T1000 (cell line): ENCODE measurements at regions not wholly inside any gene's neighbourhood (a gene's known extent, or its start where the extent isn't known, plus 50 kb on each side); places are given as distances from the start of the nearest gene placed in this dataset.
"Not testable (repeated sequence)": the region's sequence is repeated elsewhere in the genome, so short reads cannot be mapped to it uniquely, and the experiment has no call there.

Experiments
- DNase-seq: peaks from one replicate; lab custom pipeline; 2025; ENCODE audit warnings: mixed read lengths; lab: John Stamatoyannopoulos, UW

DNA sequence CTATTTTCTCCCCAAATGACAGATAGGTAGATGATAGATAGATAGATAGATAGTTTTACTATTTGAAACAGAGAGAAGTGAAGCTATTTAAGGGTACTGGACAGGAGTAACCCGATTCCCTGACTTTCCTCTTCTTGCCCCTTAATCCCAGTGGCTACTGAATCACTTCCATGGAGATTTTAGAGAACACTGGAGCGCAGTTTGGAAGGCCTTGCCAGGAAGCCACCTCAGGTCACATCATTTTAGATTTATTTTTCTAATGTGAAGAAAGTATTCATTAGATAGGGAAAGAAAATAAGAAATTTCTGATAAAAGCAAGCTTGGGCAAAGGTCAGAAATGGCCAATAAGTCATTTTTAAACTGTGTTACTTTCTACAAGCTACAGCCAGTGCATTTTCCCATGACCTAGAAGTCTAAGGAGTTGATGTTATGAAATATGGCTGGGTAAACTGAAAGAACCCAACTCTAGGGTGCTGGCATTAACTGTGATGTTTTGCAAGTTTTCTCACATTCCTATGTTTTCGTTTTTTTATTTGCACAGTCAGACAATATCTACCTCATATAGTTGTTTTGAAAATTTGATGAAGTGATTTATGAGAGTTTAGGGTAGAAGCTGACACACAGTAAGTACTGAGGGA is 544.7 kb upstream of the PTGER4 start:
- DNase-seq, result no peak

DNA sequence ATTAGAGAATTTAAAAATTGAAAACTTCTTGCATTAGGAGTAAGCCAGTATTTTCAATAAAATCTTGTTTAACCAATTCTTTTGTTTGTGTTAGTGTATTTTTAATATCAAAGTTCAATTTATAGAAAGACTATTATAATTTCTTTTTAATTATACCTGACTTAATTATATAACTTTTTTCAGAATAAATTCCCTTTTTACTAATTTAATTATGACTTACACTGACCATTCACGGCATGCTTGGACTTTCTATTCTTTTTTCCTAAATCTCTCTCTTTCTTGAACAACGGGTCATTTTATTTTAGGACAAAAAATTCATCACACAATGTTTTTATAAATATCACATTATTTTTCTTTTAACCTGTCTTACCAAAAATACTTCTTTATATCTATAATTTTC is 555.3 kb upstream of the PTGER4 start:
- no peak for DNase-seq

DNA sequence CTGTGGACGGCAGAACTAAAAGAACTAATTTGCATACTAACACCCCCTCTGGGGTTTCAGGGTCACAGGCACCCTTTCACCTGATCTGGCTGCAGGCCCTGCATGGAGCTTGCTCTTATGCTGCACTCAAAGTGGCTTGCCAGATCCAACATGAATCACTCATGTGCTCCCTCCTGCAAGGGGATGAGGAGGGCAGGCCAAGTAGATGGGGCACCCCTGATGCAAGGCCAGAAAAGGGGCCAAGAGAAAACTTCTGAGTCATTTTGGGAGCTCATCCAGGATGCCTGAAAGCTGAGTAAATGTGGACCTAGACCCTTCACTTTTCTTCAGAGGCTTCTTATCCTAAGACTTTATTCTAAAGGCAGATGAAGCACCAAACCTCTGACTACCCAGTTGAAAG is 558.5 kb upstream of the PTGER4 start:
- DNase-seq, result no peak

DNA sequence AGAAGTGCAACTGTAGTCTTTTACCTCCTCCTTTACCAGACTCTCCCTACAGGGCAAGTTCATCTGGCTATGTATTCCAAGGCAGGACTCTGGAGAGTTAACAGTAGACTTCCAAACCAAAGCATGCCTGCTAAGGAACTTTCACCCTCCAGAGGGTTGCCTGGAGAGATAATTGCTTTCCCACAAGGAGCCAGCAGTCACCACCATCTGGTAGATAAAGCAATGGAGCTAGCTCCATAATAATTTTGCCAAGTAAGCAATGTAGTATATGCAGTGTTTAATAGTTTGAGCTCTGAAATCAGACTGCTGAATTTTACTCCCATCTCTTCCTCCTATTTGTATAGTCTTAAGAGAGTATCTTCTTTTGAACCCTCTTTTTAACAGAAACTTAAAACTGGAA is 566.8 kb upstream of the PTGER4 start:
- DNase-seq, result no peak

DNA sequence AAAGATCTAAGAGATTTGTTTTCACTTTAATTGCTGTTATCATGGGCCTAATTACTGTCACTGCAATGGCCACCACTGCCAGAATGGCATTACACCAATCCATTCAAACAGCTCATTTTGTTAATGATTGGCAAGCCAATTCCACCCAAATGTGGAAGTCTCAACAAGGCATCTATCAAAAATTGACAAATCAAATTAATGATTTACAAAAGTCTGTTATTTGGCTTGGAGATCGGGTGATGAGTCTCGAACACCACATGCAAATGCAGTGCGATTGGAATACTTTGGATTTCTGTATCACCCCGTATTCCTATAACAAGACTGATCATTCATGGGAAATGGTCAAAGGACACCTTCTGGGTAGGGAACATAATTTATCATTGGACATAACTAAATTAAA is 568.7 kb upstream of the PTGER4 start:
- DNase-seq, result not testable (repeated sequence)

DNA sequence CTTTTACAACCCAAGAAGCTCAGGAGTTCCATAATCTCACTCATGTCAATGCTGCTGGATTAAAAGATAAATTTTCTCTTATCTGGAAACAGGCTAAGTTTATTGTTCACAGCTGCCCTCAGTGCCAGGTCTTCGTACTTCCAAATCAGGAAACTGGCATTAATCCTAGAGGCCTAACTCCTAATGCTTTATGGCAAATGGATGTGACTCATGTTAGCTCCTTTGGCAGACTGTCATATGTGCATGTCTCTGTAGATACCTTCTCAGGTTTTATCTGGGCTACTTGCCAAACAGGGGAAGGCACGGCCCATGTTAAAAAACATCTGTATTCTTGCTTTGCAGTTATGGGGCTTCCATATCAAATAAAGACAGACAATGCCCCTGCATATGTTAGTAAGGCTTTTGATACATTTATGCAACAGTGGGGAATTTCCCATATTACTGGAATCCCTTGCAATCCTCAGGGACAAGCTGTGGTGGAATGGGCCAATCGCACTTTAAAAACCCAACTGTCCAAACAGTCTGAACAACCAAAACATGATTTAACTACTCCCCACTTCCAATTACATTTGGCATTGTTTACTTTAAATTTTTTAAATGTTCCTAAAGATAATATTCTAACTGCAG is 570.8 kb upstream of the PTGER4 start:
- DNase-seq, result peak; percentile 55

DNA sequence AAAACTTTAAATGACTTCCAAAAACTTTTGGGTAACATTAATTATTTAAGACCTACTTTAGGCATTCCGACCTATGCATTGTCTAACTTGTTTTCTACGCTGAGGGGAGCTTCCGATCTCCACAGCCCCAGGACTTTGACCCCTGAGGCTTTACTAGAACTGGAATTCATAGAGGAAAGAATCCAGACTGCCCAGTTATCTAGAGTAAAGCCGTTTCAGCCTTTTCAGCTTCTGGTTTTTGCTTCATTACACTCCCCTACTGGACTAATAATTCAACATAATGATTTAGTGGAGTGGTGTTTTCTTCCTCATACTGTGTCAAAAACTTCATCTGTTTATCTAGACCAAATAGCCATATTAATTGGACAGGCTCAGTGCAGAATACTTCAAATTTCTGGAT is 571.9 kb upstream of the PTGER4 start:
- DNase-seq, result not testable (repeated sequence)

DNA sequence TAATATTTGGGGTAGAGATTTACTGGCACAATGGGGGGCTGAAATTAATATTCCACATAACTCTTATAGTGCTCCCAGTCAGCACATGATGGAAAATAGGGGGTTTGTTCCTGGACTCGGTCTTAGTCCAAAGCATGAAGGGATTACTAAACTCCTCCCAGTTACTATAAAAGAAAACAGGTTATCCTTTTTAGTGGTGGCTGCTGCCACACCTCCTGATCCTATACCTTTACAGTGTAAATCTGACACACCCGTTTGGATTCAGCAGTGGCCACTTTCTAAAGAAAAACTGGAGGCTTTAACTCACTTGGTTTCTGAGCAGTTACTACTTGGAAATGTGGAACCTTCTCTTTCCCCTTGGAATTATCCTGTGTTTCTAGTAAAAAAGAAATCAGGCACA is 572.9 kb upstream of the PTGER4 start:
- DNase-seq, result no peak

DNA sequence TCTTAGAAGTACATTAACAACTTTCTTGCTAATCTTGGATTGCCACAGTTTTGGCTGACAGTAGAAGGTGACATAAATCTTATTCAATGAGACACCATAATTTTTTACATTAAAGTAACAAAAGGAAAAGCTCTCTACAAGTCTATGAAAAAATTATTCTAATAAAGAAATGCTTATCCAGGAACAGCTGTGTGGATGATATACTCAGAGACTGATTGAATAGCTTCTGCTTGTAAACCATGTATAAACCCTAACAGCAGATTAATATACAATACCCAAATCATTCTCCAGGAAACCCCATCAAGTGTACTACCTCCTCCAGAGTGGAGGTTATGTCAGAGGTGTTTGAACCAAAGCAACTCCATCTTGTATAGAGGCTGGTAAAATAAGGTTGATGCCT is 581.4 kb upstream of the PTGER4 start:
- no peak for DNase-seq

DNA sequence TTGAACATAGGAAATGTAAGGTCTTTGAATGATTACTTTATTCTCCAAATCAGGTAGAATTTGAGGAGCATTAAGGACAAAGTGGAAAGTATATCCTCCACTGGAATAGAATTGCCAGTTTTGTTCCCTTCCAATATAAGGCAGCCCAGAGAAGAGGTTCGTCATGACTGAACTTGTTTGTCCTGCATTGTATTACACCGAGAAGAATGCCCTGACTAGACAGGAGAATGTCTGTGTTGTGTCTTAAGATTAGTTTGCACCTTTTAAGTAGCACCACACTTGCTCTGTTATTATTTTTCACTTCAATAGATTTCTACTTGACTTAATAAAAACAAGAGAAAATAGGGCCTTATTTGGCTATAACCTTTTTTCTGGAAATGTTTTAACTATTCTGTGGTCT is 586.2 kb upstream of the PTGER4 start:
- no peak for DNase-seq

DNA sequence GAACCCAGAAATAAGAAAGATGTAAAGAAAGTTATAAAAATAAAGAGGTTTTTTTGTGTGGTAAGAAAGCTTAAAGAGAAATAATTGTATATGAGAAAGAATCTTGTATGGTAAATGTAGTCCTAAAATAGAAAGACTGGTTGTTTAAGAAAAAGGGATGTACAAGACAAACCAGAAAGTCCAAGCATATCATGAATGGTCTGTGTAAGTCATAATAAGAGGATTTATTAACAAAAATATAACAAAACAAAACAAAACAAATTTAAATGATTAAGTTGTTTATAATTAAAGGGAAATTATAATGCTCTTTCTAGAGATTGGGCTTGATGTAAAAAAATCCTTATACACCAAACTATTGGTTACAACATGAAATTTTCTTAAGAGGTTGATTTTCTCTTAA is 590.4 kb upstream of the PTGER4 start:
- no peak for DNase-seq

DNA sequence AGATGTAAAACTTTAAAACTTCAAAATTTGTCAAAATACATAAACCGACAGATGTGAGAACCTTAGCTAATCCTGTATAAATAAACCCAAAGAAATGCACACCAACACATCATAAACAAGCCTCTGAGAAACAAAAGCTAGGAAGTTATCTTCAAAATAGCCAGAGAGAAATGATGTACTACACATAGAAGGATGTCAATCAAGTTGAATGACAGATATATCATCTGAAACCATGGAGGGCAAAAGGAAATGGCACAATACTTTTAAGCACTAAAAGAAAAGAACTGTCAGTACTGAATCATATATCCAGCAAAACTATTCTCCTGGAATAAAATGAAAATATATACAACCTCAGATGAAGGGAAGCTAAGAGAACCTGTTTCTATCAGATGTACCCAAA is 595.1 kb upstream of the PTGER4 start:
- no peak for DNase-seq

DNA sequence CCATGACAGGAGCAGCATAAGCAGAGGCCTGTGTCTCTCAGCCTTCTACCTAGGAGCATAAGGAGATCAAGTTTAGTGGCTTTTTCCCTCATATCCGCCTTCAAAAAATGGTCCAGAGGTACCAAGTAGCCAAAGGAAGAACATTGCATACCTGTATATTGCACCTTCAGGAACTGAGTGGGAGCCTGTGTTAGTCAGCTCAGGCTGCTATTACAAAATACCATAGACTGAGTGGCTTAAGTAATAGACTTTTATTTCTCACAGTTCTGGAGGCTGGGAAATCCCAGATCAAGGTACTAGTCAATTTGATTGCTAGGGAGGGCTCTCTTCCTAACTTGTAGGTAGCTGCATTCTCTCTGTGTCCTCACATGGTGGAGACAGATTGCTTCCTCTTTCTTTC is 597.4 kb upstream of the PTGER4 start:
- DNase-seq, result no peak

DNA sequence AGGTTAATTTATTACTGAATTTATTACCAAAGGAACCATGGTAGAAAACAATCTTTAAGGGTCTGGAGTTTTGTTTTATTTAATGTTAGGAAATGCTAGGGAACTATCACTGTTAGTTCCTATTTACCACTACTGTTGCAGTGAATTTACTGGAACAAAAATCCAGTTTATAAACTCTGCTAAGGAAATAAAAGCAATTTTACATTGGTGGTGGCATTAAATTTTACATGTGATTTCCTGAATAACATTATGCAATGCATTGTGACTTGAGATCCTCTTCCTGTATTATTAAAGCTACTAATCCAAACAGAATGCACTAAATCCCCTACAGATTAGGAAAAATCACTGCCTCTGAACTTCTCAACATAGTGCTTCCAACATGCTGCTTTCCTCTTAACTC is 599.5 kb upstream of the PTGER4 start:
- DNase-seq, result no peak

DNA sequence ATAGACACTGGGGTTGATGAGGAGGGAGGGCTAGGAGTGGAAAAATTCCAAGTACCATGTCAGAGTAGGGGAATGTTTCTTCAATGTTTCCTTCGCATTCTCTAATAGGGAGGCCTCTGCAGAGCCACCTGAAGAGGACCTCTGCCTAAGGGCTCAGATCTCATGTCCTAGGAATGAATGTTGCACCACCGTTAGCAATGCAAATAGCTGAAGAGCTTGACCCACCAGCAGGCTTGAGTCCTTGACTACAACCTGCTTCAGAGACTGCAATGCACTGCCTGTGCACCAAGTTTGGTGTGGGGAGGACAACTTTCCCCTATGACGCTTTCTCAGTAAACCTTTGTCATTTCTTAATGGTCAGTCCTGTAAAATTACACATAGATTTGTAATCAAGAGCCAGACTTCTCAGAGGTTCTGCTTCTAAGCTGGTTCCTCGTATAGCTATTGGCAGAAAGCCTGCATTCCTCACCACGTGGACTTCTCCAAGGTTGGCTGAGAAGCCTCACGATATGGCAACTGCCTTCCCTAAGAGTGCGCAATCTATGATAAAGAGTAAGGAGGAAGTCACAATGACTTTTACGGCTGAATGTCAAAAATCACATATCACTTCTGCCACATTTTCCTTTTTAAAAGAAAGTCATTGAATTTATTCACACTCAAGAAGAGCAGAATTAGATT is 600.7 kb upstream of the PTGER4 start:
- no peak for DNase-seq

DNA sequence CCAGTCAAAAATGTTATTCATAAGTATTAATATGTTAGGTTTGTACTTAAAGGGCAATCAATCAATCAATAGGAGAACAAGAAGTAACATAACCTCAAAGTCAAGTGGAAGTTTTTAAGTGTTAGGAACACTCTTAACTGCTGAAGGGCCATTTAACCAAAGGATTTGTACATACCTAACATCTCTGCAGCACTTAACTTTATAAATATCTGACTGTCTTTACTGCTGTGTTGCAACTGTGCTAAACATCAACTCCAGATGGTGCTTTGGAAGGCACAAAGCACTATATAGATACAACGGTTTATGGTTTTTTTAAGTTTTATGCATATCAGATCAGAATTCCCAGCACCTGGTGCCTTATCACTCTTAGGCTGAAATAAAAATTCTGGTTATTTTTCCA is 604.9 kb upstream of the PTGER4 start:
- DNase-seq, result no peak

DNA sequence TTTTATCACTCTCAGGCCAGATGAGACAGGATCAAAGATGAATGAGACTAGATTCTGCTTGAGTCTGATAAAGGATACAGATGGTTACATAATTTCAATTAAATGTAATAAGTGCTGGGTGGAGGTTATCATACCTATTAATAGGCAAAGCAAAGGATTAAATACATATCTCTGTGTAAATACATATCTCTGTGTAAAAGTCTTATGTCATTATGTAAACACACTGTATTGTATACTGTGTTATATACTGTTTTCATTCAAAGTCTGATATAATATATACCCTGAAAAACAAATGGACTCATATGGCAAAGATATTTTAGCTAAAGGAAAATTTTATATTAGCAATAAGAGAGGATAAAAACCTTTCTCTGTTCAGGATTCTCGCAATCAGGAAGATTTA is 605.8 kb upstream of the PTGER4 start:
- no peak for DNase-seq

DNA sequence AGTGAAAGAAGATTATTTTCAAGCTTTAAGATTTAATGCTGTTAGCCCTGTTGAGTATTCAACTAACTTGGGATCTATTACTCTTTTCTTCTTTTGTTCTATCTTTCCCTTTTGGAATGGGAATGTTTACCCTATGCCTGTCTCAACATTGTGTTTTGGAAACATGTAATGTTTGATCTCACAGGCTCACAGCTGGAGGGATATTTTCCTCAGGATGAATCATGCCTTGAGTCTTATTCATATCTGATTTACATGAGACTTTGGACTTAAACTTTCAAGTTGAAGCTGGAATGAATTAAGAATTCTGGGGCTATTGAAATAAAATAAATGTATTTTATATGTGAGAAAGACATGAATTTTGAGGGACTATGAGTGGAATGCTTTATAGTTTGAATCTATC is 607.8 kb upstream of the PTGER4 start:
- no peak for DNase-seq

DNA sequence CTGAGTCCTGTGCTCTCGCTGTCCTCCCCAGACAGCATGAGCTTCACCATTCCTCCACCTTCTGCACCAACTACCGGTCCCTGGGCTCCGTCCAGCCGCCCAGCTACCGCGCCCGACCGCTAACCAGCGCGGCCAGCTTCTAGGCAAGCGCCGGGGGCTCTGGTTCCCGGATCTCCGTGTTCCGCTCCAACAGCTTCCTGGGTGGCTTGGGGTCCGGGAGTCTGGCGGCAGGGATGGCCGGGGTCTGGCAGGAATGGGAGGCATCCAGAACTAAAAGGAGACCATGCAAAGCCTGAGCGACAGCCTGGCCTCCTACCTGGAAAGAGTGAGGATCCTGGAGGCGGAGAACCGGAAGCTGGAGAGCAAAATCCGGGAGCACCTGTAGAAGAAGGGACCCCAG is 613.1 kb upstream of the PTGER4 start:
- no peak for DNase-seq

DNA sequence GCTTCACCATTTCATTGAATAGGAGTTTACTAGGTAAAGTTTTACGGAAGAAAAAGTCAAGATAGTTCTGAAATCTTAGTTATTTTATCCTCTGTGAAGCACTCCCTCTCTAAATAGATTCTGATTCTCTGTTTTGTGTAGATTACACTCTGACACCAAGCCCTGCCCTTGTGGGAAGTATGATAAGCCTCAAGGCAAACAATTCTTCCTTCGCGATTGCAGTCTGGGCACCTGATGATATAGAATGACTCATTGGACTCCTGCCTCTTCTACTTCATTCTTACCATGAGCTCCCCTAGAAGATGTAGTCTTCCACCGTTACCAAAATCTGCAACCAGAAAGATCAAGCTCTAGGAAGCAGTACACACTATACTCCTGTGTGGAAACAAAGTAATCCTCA is 626.9 kb upstream of the PTGER4 start:
- DNase-seq, result no peak

DNA sequence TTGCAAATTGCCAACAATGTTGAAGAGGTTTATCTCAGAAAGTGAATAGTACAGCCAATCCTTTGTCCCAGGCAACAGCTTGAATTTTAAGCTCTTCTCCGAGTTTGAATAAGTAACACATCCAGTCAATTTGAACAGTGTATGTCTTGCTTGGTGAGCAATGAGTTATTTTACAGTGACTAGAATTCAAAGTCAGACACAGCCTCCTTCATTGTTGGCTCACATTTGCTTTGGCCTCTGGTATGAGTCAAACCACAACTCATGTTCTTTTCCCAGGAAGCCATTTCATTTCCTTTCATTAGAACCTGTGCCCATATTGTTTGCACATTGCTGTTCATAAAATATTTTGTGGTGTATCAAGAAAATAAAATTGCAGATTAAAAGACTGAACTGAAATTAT is 622.0 kb upstream of the DAB2 start:
- no peak for DNase-seq

DNA sequence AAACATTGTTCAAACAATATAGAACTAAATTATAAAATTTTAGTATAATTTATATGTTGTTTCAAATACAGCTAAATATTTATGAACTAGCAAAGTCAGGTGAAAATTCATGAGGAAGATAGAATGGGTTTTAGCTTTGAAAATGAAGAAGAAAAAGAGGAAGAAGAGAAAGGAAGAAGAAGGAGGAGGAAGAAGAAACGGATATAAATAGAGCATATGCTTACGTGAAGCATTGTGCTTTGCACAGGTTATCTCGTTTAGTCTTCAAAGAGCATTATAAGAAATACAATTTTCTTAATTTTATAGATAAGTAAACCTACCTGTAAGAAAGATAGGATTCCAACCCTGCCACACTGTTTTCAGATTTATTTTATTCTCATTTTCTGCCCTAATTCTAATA is 620.6 kb upstream of the DAB2 start:
- no peak for DNase-seq

DNA sequence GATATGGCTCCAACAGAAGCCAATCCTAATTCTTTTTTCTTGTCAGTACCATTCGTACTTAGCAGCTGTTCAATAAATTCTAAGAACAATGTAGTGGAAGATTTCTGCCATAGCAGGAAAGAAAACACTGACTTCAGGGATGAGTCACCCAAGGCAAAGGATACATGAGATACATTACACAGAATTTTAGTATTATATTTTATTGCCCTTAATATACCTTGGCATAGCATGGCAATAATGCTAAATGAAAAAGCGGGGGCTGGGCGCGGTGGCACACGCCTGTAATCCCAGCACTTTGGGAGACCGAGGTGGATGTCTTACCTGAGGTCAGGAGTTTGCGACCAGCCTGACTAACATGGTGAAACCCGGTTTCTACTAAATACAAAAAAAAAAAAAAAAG is 619.1 kb upstream of the DAB2 start:
- no peak for DNase-seq

DNA sequence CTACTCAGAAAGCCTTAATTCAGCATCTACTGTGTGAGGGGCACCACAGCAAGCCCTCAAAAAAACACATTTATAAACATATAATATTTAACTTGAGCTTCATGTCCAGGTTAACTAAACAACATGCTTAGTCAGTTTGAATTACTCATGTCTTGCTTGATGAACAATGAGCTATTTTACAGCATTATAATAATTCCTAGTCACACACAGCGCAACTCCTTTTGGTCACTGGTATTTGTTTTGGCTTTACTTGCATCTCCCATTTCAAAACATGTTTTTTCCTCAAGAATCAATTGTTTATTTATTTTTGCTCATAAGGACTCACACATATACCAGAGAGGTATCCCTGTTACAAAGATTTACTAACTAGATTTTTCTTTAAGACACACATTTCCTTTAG is 616.7 kb upstream of the DAB2 start:
- DNase-seq, result no peak
